GM12874 (cell line): ENCODE measurements at regions not wholly inside any gene's neighbourhood (a gene's known extent, or its start where the extent isn't known, plus 50 kb on each side); places are given as distances from the start of the nearest gene placed in this dataset.

Experiments used
- CTCF ChIP-seq: IDR thresholded peaks from 2 replicates; pipeline ENCODE4 v1.5.1; 2011; ENCODE audit warnings: low read depth, mild to moderate bottlenecking, control low read depth, low read length, moderate library complexity; ENCODE audit not compliant: insufficient read depth

GRCh38 chr6:140567466-140567865 is 1193.0 kb upstream of the CITED2 start:
- TF ChIP-seq CTCF, result no peak

- no peak for TF ChIP-seq CTCF
Observed at GRCh38 chr6:140566781-140567277, 1192.4 kb upstream of the CITED2 start.

GRCh38 chr6:140563728-140564127 is 1189.3 kb upstream of the CITED2 start:
- no peak for TF ChIP-seq CTCF

- TF ChIP-seq CTCF, result no peak
Observed at GRCh38 chr6:140561701-140562100, 1187.3 kb upstream of the CITED2 start.

- no peak for TF ChIP-seq CTCF
Observed at GRCh38 chr6:140560671-140561070, 1186.2 kb upstream of the CITED2 start.

- TF ChIP-seq CTCF, result no peak
Observed at GRCh38 chr6:140559458-140559857, 1185.0 kb upstream of the CITED2 start.

- TF ChIP-seq CTCF, result no peak
Observed at GRCh38 chr6:140554421-140554820, 1180.0 kb upstream of the CITED2 start.

GRCh38 chr6:140548366-140548765 is 1173.9 kb upstream of the CITED2 start:
- TF ChIP-seq CTCF, result no peak
